Stimulated activated CD8-positive, alpha-beta memory T cell treated with anti-CD3 and anti-CD28 coated beads, Interleukin-7, amount 100 ng/mL, for 48 hours (primary cell): ENCODE measurements at regions not wholly inside any gene's neighbourhood (a gene's known extent, or its start where the extent isn't known, plus 50 kb on each side); places are given as distances from the start of the nearest gene placed in this dataset.

Experiments
- DNase-seq, 2 donors: peaks; one replicate each; pipeline ENCODE4 v3.0.0-alpha.2; 2020; ENCODE audit warnings: low read depth in 1 of 2; ENCODE audit errors: extremely low read depth in 1 of 2

GRCh38 chr3:168341192-168341815 is 245.6 kb upstream of the GOLIM4 start:
- DNase-seq, result no peak

GRCh38 chr3:168338161-168338560 is 242.4 kb upstream of the GOLIM4 start:
- no peak for DNase-seq

DNA sequence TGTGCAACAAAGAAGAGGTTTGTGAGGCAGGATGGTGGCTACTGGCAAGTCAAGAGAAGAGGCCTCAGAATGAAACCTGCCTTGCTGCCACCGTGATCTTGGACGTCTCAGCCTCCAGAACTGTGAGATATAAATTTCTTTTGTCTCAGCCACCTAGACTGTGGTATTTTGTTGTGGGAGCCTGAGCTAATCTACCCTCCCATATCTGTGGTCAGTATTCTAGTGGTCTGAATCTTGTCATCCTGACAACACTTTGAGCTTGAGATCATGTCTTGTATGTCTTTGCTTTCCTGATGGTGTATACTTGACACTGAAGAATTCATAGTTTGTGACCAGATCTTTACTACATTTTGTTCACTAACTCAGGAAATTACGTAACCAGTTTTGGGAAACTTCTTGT is 240.6 kb upstream of the GOLIM4 start:
- DNase-seq, result no peak

DNA sequence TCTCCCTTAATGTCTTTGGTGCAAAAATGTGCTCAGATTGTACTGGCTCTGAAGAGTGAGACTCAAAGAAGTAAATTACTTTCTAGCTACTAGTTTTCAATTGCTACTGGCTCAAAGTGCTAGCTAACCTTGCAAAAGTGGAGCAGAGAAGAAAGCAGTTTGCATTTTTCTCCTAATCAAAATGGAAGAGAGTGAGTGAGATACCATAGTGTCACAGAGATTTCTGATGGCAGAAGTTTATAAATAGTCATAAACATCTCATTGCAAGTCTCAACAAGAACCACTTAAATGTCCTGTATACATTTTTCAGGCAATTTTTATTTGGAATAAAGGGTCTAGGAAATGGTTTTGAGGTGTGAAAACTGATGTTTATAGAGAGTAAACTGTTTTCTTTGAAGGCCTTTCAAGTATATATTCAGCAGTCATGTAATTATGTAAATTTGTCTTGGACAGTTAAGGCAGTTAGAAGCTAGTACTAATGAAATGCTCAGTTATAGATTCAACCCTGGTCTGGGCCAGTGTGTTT is 237.7 kb upstream of the GOLIM4 start:
- no peak for DNase-seq

GRCh38 chr3:168331756-168332155 is 236.0 kb upstream of the GOLIM4 start:
- no peak for DNase-seq

DNA sequence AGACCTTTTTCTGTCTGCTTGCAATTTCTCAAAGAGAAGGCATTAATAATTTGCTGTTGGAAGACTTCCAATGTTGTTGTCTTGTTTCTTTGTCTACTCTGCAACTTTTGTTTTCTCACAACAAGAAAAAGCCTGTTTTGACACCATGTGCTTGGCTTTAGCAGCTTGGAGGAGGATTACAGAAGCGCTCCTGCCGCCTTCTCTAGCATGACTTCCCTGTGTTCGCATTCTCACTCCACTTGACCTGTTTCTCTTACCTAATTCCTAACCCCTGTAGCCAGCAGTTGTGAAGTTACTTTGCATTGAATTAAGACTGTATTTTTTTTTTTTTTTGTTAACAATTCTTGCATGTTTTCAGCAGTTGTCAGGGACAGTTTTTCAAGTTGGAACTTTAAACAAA is 235.3 kb upstream of the GOLIM4 start:
- no peak for DNase-seq

- DNase-seq, result no peak
These were observed 232.1 kb upstream of the GOLIM4 start for GRCh38 chr3:168327856-168328255.

GRCh38 chr3:168325684-168326083 is 230.0 kb upstream of the GOLIM4 start:
- no peak for DNase-seq

DNA sequence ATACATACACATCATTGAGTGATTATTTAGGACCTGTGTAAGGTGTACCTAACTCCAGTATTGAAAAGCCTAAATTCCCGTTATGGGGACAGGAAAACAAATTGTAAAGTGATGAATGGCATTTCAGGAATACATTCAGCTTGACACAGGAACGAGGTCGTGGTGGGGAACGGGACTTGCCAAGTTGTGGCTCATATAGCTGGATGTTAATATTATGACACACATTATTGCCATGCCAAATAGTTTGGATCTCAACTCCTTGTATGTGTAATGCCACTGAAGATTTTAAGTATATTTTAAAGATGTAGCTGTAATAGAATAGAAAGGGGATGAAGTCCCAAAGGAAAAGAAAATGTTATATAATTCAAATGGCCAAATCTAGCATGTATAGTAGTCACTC is 227.2 kb upstream of the GOLIM4 start:
- no peak for DNase-seq

DNA sequence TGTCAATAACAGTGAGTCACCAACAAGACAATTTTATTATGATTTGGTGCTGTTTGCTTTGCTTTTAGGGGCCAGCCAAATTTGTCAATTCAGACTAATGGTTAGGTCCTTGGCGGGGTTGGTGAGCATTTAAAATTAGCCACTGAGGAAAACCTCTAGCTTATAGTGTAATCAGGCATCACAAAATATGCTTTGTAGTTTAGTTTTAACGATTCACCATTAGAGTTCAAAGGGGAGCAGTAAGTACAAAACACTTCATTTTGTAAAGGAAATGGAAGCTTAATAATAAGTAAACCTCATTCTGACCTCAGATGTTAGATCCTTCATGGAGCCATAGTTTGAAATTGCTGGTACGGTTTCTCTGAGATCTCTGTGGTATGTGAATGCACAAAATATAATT is 218.4 kb upstream of the GOLIM4 start:
- no peak for DNase-seq

DNA sequence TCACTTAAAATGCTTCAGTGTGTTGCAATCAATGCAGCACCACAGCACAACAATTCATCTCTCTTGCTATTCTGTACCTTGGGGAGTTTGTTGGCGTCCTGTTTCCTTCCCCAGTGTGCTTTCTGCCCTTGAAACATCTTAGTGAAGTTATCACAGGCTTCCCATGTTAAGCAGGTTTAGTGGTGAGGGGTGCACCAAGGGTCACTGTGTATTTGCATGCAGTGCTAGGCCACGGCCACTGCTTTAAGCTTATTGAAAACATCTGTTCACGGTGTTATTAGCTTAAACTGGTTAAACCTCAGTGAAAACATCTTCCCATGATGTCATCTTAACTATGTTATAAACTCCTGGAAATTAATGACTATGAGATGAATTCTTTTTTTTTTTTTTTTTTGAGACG is 217.3 kb upstream of the GOLIM4 start:
- no peak for DNase-seq

- DNase-seq, result no peak
These were observed 212.2 kb upstream of the GOLIM4 start for GRCh38 chr3:168307893-168308292.

GRCh38 chr3:168295027-168295426 is 199.3 kb upstream of the GOLIM4 start:
- no peak for DNase-seq

DNA sequence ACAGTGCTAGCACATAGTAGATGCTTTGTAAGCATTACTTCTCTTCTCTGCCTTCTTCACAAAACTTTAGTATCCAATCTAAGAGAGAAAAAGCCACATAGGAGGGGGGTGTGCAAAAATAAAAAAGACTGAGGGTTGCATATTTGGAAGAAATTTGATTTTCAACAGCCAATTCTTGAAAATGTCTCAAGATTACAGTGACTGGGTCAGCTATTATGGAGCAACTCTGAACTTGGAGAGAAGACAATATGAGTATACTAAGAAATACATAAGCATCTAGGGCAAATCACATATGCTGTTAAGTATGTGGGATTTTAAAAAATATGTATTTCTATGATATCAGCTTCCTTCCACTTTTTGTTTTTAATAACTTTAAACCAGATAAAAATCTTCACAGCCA is 196.6 kb upstream of the GOLIM4 start:
- DNase-seq, result no peak

- DNase-seq, result no peak
These were observed 193.8 kb upstream of the GOLIM4 start for GRCh38 chr3:168289471-168290008.

DNA sequence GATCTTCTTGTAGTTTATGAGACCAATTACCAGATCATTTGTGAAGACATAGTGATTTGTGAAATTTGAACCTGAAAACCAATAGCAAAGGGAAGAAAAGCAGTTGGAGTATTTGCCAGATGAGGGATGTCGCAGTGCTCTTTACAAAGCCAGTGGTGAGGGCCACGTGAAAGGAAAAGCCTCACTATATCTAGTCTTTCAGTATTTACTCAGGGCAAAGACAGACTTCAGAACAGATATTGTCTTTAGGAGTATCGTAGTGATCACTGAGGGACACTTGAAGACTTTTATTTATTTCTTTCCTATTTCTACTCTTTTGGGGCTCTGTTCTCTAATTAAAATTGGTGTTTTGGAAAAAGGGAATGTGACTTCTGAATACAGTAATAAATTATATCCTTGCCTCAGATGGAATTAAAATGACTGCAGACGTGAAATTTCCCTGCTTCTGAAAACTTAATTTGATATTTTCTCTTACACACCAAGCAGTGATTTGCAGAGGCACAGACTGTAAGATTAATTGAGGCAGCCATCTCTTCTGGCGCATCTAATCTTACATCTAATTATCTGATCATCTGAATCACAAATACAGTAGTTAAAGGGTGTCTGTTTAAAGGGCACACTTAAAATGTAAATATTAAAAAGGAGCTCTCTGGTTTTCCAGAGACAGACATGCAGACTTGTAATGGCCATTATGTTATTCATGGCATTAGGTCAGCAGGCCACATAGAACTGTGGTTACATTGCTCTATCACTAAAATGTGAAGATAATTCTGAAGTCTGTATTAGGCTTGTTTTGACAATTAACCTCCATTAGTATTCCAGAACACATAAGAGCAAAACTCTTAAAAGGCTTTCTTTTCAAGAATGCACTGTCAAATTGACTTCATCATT is 193.0 kb upstream of the GOLIM4 start:
- no peak for DNase-seq

DNA sequence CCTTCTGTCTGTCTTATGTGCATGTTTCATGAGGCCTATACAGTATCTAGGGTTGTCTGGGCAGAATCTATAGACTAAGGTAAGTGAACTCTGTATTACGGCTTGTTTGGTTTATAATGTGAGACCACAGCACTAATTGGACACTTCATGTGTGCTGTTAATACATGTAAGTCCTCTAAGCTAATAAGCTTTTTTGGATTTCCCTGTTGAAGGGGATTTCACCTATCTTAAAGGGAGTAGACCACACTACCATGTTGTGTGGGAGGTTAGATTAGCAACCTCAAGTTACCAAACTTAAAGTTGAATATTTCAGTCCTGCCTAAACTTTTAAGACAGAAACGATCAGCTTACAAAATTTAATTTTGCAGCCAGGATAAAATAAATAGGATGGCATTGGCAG is 189.8 kb upstream of the GOLIM4 start:
- DNase-seq, result no peak

- no peak for DNase-seq
These were observed 189.0 kb upstream of the GOLIM4 start for GRCh38 chr3:168284728-168285127.

DNA sequence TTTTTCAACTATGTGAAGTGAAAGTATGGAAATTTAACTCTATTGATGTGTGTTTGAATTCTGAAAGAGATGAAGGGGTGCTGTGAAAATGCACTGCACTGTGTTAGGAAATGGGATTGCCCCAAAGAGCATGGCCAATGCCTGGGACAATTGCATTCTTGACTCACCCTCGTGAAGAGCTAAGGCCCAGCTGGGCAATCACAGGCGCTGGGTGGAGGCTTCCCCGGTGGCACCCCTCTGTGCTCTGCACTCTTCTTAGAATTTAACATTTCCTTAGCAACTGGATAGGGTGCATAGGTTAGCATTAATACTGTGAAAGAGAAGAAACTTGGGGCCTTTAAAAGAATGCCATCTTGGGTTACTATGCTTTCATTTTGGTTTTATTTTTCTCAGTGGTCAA is 179.9 kb upstream of the GOLIM4 start:
- no peak for DNase-seq

GRCh38 chr3:168273917-168274316 is 178.2 kb upstream of the GOLIM4 start:
- DNase-seq, result no peak

- DNase-seq, result no peak
These were observed 177.3 kb upstream of the GOLIM4 start for GRCh38 chr3:168273036-168273435.
